HL-60 (cell line): ENCODE measurements at regions not wholly inside any gene's neighbourhood (a gene's known extent, or its start where the extent isn't known, plus 50 kb on each side); places are given as distances from the start of the nearest gene placed in this dataset.

Experiments used
- DNase-seq, 2 experiments: peaks; one replicate each; pipeline ENCODE4 v3.0.0-alpha.2; 2010 to 2020; ENCODE audit warnings: low read depth in 1 of 2, low spot score in 1 of 2
- H3K27ac ChIP-seq: fragments of 250-450 bp; sonication (Bioruptor Pico); replicated peaks from 2 replicates; pipeline ENCODE4 v1.5.1; 2020; ENCODE audit warnings: mild to moderate bottlenecking, moderate library complexity
- H3K27me3 ChIP-seq: fragments of 250-450 bp; sonication (Bioruptor Pico); 2 replicates; pipeline ENCODE4 v1.5.1; 2021; ENCODE audit warnings: mild to moderate bottlenecking, moderate library complexity; ENCODE audit not compliant: insufficient read depth, poor library complexity, severe bottlenecking
- H3K4me3 ChIP-seq: replicated peaks from 2 replicates; pipeline ENCODE4 v1.5.1; 2011; ENCODE audit warnings: mild to moderate bottlenecking, control low read depth, low read length; ENCODE audit not compliant: insufficient read depth
- GABPA ChIP-seq: IDR thresholded peaks from 2 replicates; pipeline ENCODE4 v1.6.1; 2012; ENCODE audit warnings: low read depth
- POLR2AphosphoS5 ChIP-seq: IDR thresholded peaks from 2 replicates; pipeline ENCODE4 v1.6.1; 2012; ENCODE audit warnings: low read depth
- SPI1 ChIP-seq: IDR thresholded peaks from 2 replicates; pipeline ENCODE4 v1.6.1; 2012; ENCODE audit warnings: low read depth, mild to moderate bottlenecking, borderline replicate concordance
- TF ChIP-seq, protein P1 (sequence below): IDR thresholded peaks from 2 replicates; pipeline ENCODE4 v1.6.1; 2012; ENCODE audit warnings: low read depth; ENCODE audit not compliant: insufficient replicate concordance
- TF ChIP-seq, protein P2 (sequence below): IDR thresholded peaks from one replicate; pipeline ENCODE4 v1.5.1; 2011; ENCODE audit warnings: low read length, control low read depth, inconsistent platforms; ENCODE audit not compliant: insufficient read depth

DNA sequence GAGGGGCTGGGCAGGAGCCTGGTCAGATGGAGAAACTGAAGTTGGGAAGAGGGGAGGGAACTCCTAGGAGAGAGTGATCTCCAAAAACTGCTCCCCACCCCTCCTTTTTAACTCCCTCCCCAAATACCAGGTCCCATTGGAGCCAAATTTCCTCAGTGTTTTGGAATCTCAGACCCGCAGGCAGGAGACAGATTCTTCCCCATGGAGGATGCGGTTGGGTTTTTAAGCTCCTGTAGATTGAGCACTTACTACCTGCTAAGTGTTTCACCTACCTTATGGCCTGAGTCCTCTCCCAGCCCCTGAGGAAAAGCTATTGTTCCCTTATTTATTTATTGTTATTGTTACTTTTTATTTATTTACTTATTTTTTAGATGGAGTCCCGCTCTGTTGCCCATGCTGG is 73.2 kb downstream of the CEBPB start:
- Histone ChIP-seq H3K27ac (no peak overlapping the region), H3K4me3 (no peak overlapping the region), H3K27me3 (no peaks in the 10 kb centered on the region)
- TF ChIP-seq, protein P1, sequence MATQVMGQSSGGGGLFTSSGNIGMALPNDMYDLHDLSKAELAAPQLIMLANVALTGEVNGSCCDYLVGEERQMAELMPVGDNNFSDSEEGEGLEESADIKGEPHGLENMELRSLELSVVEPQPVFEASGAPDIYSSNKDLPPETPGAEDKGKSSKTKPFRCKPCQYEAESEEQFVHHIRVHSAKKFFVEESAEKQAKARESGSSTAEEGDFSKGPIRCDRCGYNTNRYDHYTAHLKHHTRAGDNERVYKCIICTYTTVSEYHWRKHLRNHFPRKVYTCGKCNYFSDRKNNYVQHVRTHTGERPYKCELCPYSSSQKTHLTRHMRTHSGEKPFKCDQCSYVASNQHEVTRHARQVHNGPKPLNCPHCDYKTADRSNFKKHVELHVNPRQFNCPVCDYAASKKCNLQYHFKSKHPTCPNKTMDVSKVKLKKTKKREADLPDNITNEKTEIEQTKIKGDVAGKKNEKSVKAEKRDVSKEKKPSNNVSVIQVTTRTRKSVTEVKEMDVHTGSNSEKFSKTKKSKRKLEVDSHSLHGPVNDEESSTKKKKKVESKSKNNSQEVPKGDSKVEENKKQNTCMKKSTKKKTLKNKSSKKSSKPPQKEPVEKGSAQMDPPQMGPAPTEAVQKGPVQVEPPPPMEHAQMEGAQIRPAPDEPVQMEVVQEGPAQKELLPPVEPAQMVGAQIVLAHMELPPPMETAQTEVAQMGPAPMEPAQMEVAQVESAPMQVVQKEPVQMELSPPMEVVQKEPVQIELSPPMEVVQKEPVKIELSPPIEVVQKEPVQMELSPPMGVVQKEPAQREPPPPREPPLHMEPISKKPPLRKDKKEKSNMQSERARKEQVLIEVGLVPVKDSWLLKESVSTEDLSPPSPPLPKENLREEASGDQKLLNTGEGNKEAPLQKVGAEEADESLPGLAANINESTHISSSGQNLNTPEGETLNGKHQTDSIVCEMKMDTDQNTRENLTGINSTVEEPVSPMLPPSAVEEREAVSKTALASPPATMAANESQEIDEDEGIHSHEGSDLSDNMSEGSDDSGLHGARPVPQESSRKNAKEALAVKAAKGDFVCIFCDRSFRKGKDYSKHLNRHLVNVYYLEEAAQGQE, result no peak
- TF ChIP-seq GABPA, result no peak
- no peak for TF ChIP-seq SPI1
- TF ChIP-seq, protein P2, sequence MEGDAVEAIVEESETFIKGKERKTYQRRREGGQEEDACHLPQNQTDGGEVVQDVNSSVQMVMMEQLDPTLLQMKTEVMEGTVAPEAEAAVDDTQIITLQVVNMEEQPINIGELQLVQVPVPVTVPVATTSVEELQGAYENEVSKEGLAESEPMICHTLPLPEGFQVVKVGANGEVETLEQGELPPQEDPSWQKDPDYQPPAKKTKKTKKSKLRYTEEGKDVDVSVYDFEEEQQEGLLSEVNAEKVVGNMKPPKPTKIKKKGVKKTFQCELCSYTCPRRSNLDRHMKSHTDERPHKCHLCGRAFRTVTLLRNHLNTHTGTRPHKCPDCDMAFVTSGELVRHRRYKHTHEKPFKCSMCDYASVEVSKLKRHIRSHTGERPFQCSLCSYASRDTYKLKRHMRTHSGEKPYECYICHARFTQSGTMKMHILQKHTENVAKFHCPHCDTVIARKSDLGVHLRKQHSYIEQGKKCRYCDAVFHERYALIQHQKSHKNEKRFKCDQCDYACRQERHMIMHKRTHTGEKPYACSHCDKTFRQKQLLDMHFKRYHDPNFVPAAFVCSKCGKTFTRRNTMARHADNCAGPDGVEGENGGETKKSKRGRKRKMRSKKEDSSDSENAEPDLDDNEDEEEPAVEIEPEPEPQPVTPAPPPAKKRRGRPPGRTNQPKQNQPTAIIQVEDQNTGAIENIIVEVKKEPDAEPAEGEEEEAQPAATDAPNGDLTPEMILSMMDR, result no peak
- no peak for TF ChIP-seq POLR2AphosphoS5
- DNase-seq, result no peak

DNA sequence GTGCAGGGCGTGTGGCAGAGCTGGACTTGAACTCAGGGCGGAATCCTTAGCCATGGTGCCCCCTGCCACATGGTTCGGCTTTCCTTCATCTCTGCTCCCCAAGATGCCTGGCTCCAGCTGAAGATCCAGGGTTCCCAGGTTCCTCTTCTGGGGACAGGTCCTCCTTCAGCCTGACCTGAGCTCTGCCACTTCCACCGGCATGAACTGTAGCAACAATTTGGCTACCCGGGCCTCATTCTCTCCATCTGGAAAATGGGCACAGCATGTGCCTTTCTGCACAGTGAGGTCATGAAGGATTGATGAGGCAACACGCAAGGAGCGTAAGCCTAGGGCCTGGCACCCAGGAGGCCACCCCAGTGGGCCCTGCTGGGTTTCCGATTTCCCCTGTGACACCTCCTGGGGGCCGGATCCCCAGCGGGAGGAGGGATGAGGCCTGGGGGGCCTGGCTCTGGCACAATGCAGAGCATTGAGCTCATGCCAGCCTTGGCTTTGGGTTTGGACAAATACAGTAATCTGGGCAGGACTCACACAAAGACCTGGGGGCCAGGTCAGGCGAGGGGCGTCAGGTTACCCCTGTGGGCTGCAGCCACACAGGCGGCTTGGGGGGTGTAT is 74.0 kb downstream of the CEBPB start:
- H3K27ac ChIP-seq, result no peak overlapping the region
- DNase-seq, result no peak
- H3K27me3 ChIP-seq, result no peaks in the 10 kb centered on the region
- TF ChIP-seq, protein P2, result no peak
- H3K4me3 ChIP-seq, result no peak overlapping the region

DNA sequence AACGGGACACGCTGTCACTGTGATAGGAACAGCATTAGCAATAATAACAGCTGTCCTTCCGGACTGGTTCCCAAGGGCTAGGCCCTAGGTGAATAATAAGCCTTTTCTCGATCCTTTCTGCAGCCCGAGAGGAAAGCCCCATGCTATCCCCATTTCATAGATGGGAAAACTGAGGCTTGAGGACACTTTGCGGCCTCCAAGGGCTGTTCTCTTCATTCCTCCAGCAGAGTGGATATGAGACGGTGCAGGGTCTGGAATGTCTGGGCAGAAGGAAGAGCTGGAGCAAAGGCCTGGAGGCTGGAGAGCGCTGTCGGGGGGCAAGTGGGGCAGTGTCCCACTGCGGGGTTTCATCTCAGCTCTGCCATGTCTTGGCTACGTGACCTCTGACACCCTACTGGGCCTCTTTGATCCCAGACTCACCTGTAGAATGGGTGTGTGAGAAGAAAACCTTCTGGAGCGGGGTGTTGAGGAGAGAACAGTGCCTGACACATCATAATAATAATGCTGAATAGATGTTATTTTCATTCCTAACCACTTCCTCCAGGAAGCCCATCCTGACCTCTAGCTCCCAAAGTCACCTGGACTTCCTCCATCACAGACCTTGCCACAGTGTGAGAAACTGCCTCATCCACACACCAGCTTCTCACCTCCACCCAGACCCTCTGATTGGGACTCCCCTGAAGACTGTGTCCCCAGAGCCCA is 74.8 kb downstream of the CEBPB start:
- Histone ChIP-seq H3K27ac (peak overlapping the region; percentile 23; the same call in 1 of the 2 replicates), H3K27me3 (no peaks in the 10 kb centered on the region), H3K4me3 (no peak overlapping the region)
- DNase-seq, result no peak
- TF ChIP-seq, protein P2, result no peak

DNA sequence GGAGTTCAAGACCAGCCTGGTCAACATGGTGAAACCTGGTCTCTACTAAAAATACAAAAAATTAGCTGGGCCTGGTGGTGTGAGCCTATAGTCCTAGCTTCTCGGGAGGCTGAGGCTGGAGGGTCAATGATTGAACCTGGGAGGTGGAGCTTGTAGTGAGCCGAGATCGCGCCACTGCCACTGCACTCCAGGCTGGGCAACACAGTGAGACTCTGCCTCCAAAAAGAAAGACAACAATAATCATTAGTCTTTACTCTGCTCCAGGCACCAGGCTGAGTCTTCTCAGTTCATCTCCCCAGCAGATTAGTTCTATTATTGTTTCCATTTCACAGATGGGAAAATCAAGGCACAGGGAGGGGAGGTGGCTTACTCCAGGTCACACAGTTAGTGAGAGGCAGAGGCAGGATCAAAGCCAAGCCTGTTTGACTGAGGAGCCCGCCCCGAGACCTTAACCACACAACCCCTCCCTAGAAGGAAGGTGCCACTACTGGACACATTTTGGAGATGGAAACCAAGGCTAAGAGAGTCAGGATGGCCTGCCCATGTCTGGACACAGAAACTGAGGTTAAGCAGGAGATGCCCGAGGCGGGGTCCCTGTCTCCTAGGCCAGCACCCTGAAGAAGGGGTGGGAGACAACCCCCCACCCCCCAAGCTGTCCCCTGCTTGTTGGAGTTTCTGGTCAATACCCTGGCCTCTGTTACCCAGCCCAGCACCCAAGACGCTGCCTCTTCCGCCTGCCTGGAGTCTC is 75.8 kb downstream of the CEBPB start:
- Histone ChIP-seq H3K27ac (peak overlapping the region; percentile 23; the same call in 1 of the 2 replicates), H3K27me3 (no peaks in the 10 kb centered on the region), H3K4me3 (no peak overlapping the region)
- TF ChIP-seq, protein P2, result no peak
- no peak for TF ChIP-seq POLR2AphosphoS5
- TF ChIP-seq SPI1, result no peak
- TF ChIP-seq, protein P1, result no peak
- TF ChIP-seq GABPA, result no peak
- DNase-seq, result no peak
